HCT116 (cell line): ENCODE measurements at regions not wholly inside any gene's neighbourhood (a gene's known extent, or its start where the extent isn't known, plus 50 kb on each side); places are given as distances from the start of the nearest gene placed in this dataset.

Experiments
- CEBPB ChIP-seq: IDR thresholded peaks from 2 replicates; pipeline ENCODE4 v1.6.1; 2012; ENCODE audit warnings: low read depth
- CTCF ChIP-seq, 3 experiments: fragments of 200-600 bp in 1 of 3; sonication (generic) in 1 of 3; IDR thresholded peaks in 2 of 3; conservative IDR thresholded peaks in 1 of 3; 2 replicates each; pipeline ENCODE4 v1.5.1; 2012 to 2017; ENCODE audit warnings: low read depth in 2 of 3, low read length in 2 of 3, antibody characterized with exemption in 1 of 3, borderline replicate concordance in 1 of 3, control low read depth in 1 of 3, mild to moderate bottlenecking in 1 of 3, mixed read lengths in 1 of 3, mixed run types in 1 of 3, moderate library complexity in 1 of 3; ENCODE audit not compliant: insufficient read depth in 1 of 3
- EZH2phosphoT487 ChIP-seq: fragments of 200-600 bp; IDR thresholded peaks from 2 replicates; pipeline ENCODE4 v1.6.1; 2018; ENCODE audit warnings: antibody characterized with exemption, borderline replicate concordance
- REST ChIP-seq: IDR thresholded peaks from 2 replicates; pipeline ENCODE4 v1.6.1; 2012; ENCODE audit warnings: low read depth
- YY1 ChIP-seq: IDR thresholded peaks from 2 replicates; pipeline ENCODE4 v1.6.1; 2011; ENCODE audit warnings: low read length, low read depth, moderate library complexity, mild to moderate bottlenecking; ENCODE audit not compliant: insufficient replicate concordance; ENCODE audit errors: extremely low read depth

- TF ChIP-seq CTCF (IDR thresholded peaks at IDR 0.05 in 2 of 3, conservative IDR thresholded peaks at IDR 0.05 in 1 of 3; ENCODE audit: borderline replicate concordance in 1 of 3, insufficient read depth in 1 of 3, low read depth in 2 of 3, low read length in 2 of 3) (no peak), CEBPB (no peak), YY1 (no peak), EZH2phosphoT487 (no peak), REST (no peak)
Measured at GRCh38 chr2:82199493-82199852, 1894.9 kb upstream of the LRRTM1 start.
